ENCODE measurements at regions not wholly inside any gene's neighbourhood (a gene's known extent, or its start where the extent isn't known, plus 50 kb on each side); places are given as distances from the start of the nearest gene placed in this dataset.

DNA sequence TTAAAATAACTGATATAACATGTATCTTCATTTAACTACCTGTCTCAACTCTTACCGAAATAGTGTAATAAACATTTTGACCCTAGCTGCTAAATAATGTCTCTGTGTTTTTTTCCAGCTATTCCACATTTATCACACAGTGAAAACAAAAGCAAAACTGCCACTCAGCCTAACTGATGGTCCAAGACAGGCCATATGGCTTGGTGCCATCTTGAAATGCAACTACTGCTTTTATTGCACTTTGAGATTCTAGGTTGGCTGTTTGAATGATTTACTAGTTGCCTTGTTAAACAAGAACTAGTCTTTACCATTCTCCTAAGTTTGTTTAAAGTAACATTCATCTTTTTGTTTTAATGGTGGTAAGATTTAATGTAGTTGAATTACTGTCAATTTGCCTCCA lies 739.8 kb downstream of the TFAP2A start:
- intact Hi-C loops (cut with DNase I) = no loop called here
- H3K27me3 ChIP-seq = no peaks in the 10 kb centered on the region
- TF ChIP-seq POLR2A (IDR thresholded peaks at IDR 0.05) = no peak
- no peak for TF ChIP-seq CTCF (IDR thresholded peaks at IDR 0.05)
- no peak overlapping the region for H3K27ac ChIP-seq
- no peaks in the 10 kb centered on the region for H3K36me3 ChIP-seq
- H3K4me3 ChIP-seq (replicated peaks in 1 of 3) = no peak overlapping the region
- H3K4me1 ChIP-seq = no peaks in the 10 kb centered on the region
- no peaks in the 10 kb centered on the region for H3K9me3 ChIP-seq
- no peak for DNase-seq
- WGBS, 2 donors = 73 to 93% methylated on average over 1 of the region's 1 CpG

- Histone ChIP-seq H3K4me3 (replicated peaks in 1 of 3) (no peak overlapping the region), H3K27ac (no peak overlapping the region), H3K4me1 (no peaks in the 10 kb centered on the region), H3K36me3 (no peaks in the 10 kb centered on the region), H3K9me3 (no peaks in the 10 kb centered on the region), H3K27me3 (no peaks in the 10 kb centered on the region)
- intact Hi-C loops (cut with DNase I) = no loop called here
- no peak for DNase-seq
- WGBS, 2 donors = 75 to 79% methylated on average over 4 of the region's 4 CpGs
- TF ChIP-seq CTCF (IDR thresholded peaks at IDR 0.05) (no peak), POLR2A (IDR thresholded peaks at IDR 0.05) (no peak)
These were observed 755.0 kb downstream of the TFAP2A start for GRCh38 chr6:9659848-9660247.

DNA sequence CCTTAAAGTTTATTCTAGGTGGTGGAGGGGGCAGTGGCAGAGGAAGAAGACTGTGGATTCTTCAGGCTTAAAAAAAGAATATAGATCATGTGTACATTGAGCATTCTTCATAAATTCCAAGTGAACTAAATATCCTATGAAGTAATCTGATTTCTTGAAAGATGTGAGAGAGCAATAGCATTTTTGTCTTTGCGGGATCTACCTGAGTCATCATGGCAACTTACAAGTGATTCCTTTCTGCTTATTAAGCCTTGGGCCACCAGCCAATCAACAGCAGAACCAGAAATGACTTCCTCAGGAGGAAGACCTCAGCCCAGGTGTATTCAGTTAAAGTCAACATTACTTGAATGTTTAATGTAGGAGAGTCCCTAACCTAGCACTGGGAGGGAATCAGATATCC lies 756.9 kb downstream of the TFAP2A start:
- Histone ChIP-seq H3K27me3 (no peaks in the 10 kb centered on the region), H3K36me3 (no peaks in the 10 kb centered on the region), H3K27ac (no peak overlapping the region), H3K4me3 (replicated peaks in 1 of 3) (no peak overlapping the region), H3K9me3 (no peaks in the 10 kb centered on the region), H3K4me1 (no peaks in the 10 kb centered on the region)
- no peak for DNase-seq
- intact Hi-C loops (cut with DNase I) = no loop called here
- TF ChIP-seq POLR2A (IDR thresholded peaks at IDR 0.05) (no peak), CTCF (IDR thresholded peaks at IDR 0.05) (no peak)
- WGBS, 2 donors = 93 to 100% methylated on average over 1 of the region's 1 CpG

DNA sequence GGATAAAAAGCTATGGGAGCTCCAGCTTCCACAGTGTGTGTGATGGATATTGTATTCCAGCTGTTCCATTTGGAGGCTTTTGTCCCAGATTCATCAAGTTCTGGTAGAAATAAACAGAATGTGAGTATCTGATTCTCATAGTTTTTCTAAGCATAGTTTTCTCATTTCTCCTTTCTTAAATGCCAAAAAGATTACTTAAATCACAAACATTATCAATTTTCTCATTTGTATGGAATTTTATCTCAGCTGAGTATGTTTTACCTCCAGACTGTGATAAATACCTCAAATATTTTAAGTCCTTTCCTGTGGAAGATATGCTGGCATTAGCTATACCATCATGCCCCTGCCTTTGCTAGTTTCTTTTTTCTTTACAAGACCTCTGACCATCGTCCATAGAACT lies 767.3 kb downstream of the TFAP2A start:
- intact Hi-C loops (cut with DNase I) = no loop called here
- no peaks in the 10 kb centered on the region for H3K9me3 ChIP-seq
- H3K4me1 ChIP-seq = no peaks in the 10 kb centered on the region
- no peak overlapping the region for H3K27ac ChIP-seq
- no peaks in the 10 kb centered on the region for H3K36me3 ChIP-seq
- H3K27me3 ChIP-seq = no peaks in the 10 kb centered on the region
- TF ChIP-seq CTCF (IDR thresholded peaks at IDR 0.05) = no peak
- TF ChIP-seq POLR2A (IDR thresholded peaks at IDR 0.05) = no peak
- 42 to 64% methylated on average over 1 of the region's 1 CpG for WGBS, 2 donors
- no peak overlapping the region for H3K4me3 ChIP-seq (replicated peaks in 1 of 3)
- DNase-seq = no peak

DNA sequence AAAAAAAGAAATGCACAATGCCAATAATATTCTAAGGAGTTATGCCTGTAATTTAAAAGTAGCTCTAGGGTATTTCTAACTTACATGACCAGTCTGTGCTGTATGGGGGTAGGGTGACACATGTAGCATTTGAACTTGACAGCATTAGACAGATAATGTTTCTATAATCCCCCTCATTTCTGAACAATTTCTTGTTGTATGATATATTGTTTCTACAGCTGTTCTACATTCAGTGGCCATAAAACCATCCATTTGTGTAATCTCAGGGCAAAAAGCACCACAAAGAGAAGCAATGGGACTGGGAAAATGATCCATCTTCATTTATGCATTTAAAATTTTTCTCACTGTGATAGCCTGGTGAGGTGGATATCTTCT lies 767.8 kb downstream of the TFAP2A start:
- intact Hi-C loops (cut with DNase I) = no loop called here
- Histone ChIP-seq H3K9me3 (no peaks in the 10 kb centered on the region), H3K36me3 (no peaks in the 10 kb centered on the region), H3K27me3 (no peaks in the 10 kb centered on the region), H3K4me1 (no peaks in the 10 kb centered on the region), H3K27ac (no peak overlapping the region), H3K4me3 (replicated peaks in 1 of 3) (no peak overlapping the region)
- no peak for DNase-seq
- TF ChIP-seq CTCF (IDR thresholded peaks at IDR 0.05) (no peak), POLR2A (IDR thresholded peaks at IDR 0.05) (no peak)
